MM.1S (cell line): ENCODE measurements at regions not wholly inside any gene's neighbourhood (a gene's known extent, or its start where the extent isn't known, plus 50 kb on each side); places are given as distances from the start of the nearest gene placed in this dataset.

ENCODE experiments used
- EZH2 ChIP-seq: fragments of 300-600 bp; sonication (generic); optimal IDR thresholded peaks from 2 replicates; pipeline ENCODE3; 2017; ENCODE audit warnings: low read depth, mild to moderate bottlenecking, antibody characterized with exemption, low read length, mixed read lengths
- TF ChIP-seq, protein P1 (sequence below): fragments of 300-600 bp; sonication (generic); IDR thresholded peaks from 2 replicates; pipeline ENCODE4 v1.5.1; 2016; ENCODE audit warnings: antibody characterized with exemption, low read length, mixed read lengths

DNA sequence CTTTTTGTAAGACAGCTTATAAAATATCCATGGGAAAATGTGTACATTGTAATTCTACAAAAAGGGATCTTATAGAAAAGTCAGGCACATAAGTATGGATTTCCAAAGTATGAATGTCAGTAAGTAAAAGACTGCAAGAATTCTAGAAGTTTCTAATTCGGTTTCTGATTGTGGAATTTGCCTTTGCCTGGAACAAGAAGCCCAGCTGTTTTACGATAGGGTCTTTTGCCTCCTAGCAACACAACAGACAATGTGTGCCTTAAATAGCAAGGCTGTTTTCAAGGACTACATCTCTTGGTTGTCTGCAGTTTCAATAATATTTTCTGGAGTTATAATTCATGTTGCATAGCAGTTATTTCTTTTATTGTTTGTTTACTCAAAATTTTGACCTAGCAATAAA, 312.9 kb downstream of the MTX2 start:
- TF ChIP-seq, protein P1, sequence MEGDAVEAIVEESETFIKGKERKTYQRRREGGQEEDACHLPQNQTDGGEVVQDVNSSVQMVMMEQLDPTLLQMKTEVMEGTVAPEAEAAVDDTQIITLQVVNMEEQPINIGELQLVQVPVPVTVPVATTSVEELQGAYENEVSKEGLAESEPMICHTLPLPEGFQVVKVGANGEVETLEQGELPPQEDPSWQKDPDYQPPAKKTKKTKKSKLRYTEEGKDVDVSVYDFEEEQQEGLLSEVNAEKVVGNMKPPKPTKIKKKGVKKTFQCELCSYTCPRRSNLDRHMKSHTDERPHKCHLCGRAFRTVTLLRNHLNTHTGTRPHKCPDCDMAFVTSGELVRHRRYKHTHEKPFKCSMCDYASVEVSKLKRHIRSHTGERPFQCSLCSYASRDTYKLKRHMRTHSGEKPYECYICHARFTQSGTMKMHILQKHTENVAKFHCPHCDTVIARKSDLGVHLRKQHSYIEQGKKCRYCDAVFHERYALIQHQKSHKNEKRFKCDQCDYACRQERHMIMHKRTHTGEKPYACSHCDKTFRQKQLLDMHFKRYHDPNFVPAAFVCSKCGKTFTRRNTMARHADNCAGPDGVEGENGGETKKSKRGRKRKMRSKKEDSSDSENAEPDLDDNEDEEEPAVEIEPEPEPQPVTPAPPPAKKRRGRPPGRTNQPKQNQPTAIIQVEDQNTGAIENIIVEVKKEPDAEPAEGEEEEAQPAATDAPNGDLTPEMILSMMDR, result no peak
- TF ChIP-seq EZH2, result no peak
